ENCODE measurements at regions not wholly inside any gene's neighbourhood (a gene's known extent, or its start where the extent isn't known, plus 50 kb on each side); places are given as distances from the start of the nearest gene placed in this dataset.

- no peaks in the 10 kb centered on the region for H3K27me3 ChIP-seq (ENCODE audit: control insufficient read depth, insufficient read depth, low read length)
- H3K36me3 ChIP-seq (ENCODE audit: control insufficient read depth, insufficient read depth, low read length) = no peaks in the 10 kb centered on the region
- 0 out of 2 replicates have a peak, but pooled peaks cover 7% of the 10 kb centered on the region for H3K9me3 ChIP-seq (ENCODE audit: control insufficient read depth, insufficient read depth, low read depth, low read length)
- H3K27ac ChIP-seq (ENCODE audit: low read depth, low read length) = no peak overlapping the region
- H3K4me3 ChIP-seq (ENCODE audit: low read depth, low read length) = no peak overlapping the region
- peaks cover 9% of the 10 kb centered on the region; the same call in 1 of the 2 replicates for H3K4me1 ChIP-seq (ENCODE audit: control insufficient read depth, insufficient read depth, low read length)
- H3K9ac ChIP-seq (ENCODE audit: low read length) = no peak overlapping the region
Observed at GRCh38 chr6:21467091-21467490, 126.5 kb upstream of the SOX4 start.

DNA sequence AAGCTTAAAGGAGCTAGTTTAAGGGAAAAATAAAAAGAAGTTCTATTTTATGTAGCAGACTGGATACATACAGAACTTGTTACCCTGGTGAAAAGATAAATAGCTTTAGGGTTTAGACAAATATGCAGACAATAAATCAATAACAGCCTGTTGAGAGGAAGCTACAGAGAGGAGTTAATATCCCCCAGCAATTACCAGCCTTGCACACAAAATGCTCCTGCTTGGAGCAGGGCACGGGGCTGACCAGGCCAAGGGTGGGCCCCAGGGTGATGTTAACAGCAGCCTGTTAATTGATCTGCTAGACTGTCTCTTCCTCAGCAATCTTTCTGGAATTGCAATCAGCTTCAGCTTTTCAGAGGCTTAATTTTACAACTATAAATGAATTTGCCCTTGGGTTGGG, 125.1 kb upstream of the SOX4 start:
- Histone ChIP-seq H3K4me3 (ENCODE audit: low read depth, low read length) (no peak overlapping the region), H3K36me3 (ENCODE audit: control insufficient read depth, insufficient read depth, low read length) (no peaks in the 10 kb centered on the region), H3K4me1 (ENCODE audit: control insufficient read depth, insufficient read depth, low read length) (peaks cover 9% of the 10 kb centered on the region; the same call in 1 of the 2 replicates), H3K27me3 (ENCODE audit: control insufficient read depth, insufficient read depth, low read length) (no peaks in the 10 kb centered on the region), H3K9me3 (ENCODE audit: control insufficient read depth, insufficient read depth, low read depth, low read length) (0 out of 2 replicates have a peak, but pooled peaks cover 7% of the 10 kb centered on the region), H3K27ac (ENCODE audit: low read depth, low read length) (no peak overlapping the region; the same call in 1 of the 2 replicates), H3K9ac (ENCODE audit: low read length) (no peak overlapping the region)

DNA sequence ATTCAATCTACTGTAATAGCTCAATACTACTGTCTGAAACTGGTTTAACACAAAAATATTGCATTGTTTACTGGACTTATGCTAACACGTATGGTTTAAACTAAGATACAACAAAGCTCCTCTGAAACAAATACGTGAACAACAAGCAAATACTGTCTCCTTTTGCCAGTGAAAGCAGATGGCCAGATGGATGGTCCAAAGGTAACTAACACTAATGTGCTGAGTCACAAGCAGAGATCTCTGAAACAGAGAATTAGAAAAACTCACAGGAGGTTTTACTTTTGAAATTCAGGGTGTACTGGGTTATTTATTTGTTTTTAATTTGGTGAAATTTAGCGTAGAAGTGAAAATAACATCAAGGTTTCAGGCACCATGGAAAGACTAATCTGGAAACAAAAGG, 124.3 kb upstream of the SOX4 start:
- Histone ChIP-seq H3K9ac (ENCODE audit: low read length) (no peak overlapping the region), H3K9me3 (ENCODE audit: control insufficient read depth, insufficient read depth, low read depth, low read length) (0 out of 2 replicates have a peak, but pooled peaks cover 7% of the 10 kb centered on the region), H3K4me1 (ENCODE audit: control insufficient read depth, insufficient read depth, low read length) (peaks cover 9% of the 10 kb centered on the region; the same call in 1 of the 2 replicates), H3K27me3 (ENCODE audit: control insufficient read depth, insufficient read depth, low read length) (no peaks in the 10 kb centered on the region; the same call in 1 of the 2 replicates), H3K36me3 (ENCODE audit: control insufficient read depth, insufficient read depth, low read length) (no peaks in the 10 kb centered on the region), H3K4me3 (ENCODE audit: low read depth, low read length) (no peak overlapping the region), H3K27ac (ENCODE audit: low read depth, low read length) (no peak overlapping the region)

DNA sequence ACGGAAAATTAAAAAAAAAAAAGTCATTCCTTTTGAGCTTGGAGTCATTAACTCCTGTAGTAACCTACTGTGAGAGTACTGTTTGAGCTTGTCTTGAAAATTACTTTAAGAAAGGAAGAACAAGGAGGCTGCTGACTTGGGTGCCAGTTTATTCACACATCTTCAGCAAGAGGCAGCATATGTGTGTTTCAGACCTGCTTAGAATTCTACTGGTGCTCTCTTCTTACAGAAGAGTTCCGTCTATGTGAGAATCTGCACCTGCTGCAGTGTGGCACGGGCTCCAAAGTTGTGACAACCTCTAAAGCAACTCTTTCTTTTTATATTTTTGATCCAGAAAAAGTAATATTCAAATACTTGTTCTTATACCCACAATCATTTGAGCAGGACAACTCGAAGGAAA, 117.4 kb upstream of the SOX4 start:
- Histone ChIP-seq H3K36me3 (ENCODE audit: control insufficient read depth, insufficient read depth, low read length) (no peaks in the 10 kb centered on the region), H3K4me1 (ENCODE audit: control insufficient read depth, insufficient read depth, low read length) (peaks cover 18% of the 10 kb centered on the region), H3K27ac (ENCODE audit: low read depth, low read length) (no peak overlapping the region), H3K27me3 (ENCODE audit: control insufficient read depth, insufficient read depth, low read length) (peaks cover 6% of the 10 kb centered on the region; the same call in 1 of the 2 replicates), H3K9ac (ENCODE audit: low read length) (no peak overlapping the region), H3K9me3 (ENCODE audit: control insufficient read depth, insufficient read depth, low read depth, low read length) (no peaks in the 10 kb centered on the region), H3K4me3 (ENCODE audit: low read depth, low read length) (no peak overlapping the region)

DNA sequence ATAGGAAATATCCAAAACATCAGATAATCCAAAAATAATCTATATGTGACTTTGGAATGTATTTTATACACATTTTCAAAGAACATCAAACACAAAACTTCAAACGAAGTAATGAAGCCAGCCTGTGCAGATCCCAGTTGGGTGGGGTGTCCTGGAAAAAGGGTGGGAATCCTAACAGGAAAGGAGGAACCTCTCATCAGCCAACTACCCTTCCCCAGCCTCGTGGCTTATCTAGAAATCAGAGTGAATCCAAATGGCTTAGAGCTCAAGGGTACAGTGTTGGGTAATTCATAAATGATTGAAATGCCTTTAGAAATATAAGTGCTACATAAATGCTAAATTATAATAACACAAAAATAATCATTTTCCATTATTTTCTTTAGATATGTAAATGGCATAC, 115.1 kb upstream of the SOX4 start:
- H3K4me1 ChIP-seq (ENCODE audit: control insufficient read depth, insufficient read depth, low read length) = peaks cover 18% of the 10 kb centered on the region
- H3K27ac ChIP-seq (ENCODE audit: low read depth, low read length) = no peak overlapping the region
- no peak overlapping the region for H3K4me3 ChIP-seq (ENCODE audit: low read depth, low read length)
- no peaks in the 10 kb centered on the region for H3K36me3 ChIP-seq (ENCODE audit: control insufficient read depth, insufficient read depth, low read length)
- no peak overlapping the region for H3K9ac ChIP-seq (ENCODE audit: low read length)
- no peaks in the 10 kb centered on the region for H3K9me3 ChIP-seq (ENCODE audit: control insufficient read depth, insufficient read depth, low read depth, low read length)
- H3K27me3 ChIP-seq (ENCODE audit: control insufficient read depth, insufficient read depth, low read length) = peaks cover 6% of the 10 kb centered on the region; the same call in 1 of the 2 replicates

DNA sequence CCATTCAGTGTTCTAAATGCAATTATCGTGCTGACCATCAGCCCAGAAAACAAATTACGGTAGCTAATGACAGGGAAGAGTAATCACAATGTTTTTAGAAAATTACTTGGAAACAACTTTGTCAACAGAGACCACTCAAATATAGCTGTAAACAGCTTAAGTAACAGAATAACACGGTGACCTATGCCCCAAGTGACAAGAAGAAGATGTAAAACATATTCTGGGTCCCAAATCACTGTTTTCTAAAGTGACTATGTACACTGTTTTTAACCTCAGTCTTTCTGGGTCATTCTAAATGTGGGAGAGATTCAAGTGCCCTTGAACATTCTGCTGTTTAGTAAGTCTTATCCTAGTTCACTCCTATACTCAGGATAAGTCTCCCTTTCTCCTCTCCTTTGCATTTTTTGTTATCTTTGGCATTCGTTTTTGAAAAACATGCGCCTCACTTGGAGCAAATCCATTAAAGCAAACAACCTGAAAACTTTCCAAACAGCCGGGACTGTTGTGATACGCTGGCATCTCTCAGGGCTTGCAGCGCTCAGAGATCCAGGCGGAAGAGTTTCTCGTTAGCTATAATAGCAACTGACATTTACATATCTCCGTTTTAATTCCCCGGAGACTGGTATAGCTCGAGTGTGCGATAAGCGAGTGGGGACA, 114.5 kb upstream of the SOX4 start:
- Histone ChIP-seq H3K4me1 (ENCODE audit: control insufficient read depth, insufficient read depth, low read length) (peaks cover 18% of the 10 kb centered on the region), H3K4me3 (ENCODE audit: low read depth, low read length) (no peak overlapping the region), H3K27me3 (ENCODE audit: control insufficient read depth, insufficient read depth, low read length) (peaks cover 6% of the 10 kb centered on the region; the same call in 1 of the 2 replicates), H3K9me3 (ENCODE audit: control insufficient read depth, insufficient read depth, low read depth, low read length) (no peaks in the 10 kb centered on the region), H3K27ac (ENCODE audit: low read depth, low read length) (no peak overlapping the region), H3K9ac (ENCODE audit: low read length) (no peak overlapping the region), H3K36me3 (ENCODE audit: control insufficient read depth, insufficient read depth, low read length) (no peaks in the 10 kb centered on the region)

- H3K36me3 ChIP-seq (ENCODE audit: control insufficient read depth, insufficient read depth, low read length) = no peaks in the 10 kb centered on the region
Observed at GRCh38 chr6:21486115-21486514, 107.4 kb upstream of the SOX4 start.

GRCh38 chr6:21489826-21490225, 103.7 kb upstream of the SOX4 start:
- no peaks in the 10 kb centered on the region for H3K4me1 ChIP-seq (ENCODE audit: control insufficient read depth, insufficient read depth, low read length)
- no peaks in the 10 kb centered on the region for H3K9me3 ChIP-seq (ENCODE audit: control insufficient read depth, insufficient read depth, low read depth, low read length)
- H3K27me3 ChIP-seq (ENCODE audit: control insufficient read depth, insufficient read depth, low read length) = no peaks in the 10 kb centered on the region
- H3K4me3 ChIP-seq (ENCODE audit: low read depth, low read length) = no peak overlapping the region
- H3K9ac ChIP-seq (ENCODE audit: low read length) = no peak overlapping the region
- no peak overlapping the region for H3K27ac ChIP-seq (ENCODE audit: low read depth, low read length)
- no peaks in the 10 kb centered on the region for H3K36me3 ChIP-seq (ENCODE audit: control insufficient read depth, insufficient read depth, low read length)

More at GRCh38 chr6:21486115-21486514, 107.4 kb upstream of the SOX4 start:
- no peaks in the 10 kb centered on the region for H3K4me1 ChIP-seq (ENCODE audit: control insufficient read depth, insufficient read depth, low read length)
- H3K4me3 ChIP-seq (ENCODE audit: low read depth, low read length) = no peak overlapping the region
- no peaks in the 10 kb centered on the region for H3K9me3 ChIP-seq (ENCODE audit: control insufficient read depth, insufficient read depth, low read depth, low read length)
- no peaks in the 10 kb centered on the region for H3K27me3 ChIP-seq (ENCODE audit: control insufficient read depth, insufficient read depth, low read length)
- no peak overlapping the region for H3K27ac ChIP-seq (ENCODE audit: low read depth, low read length)
- H3K9ac ChIP-seq (ENCODE audit: low read length) = no peak overlapping the region

DNA sequence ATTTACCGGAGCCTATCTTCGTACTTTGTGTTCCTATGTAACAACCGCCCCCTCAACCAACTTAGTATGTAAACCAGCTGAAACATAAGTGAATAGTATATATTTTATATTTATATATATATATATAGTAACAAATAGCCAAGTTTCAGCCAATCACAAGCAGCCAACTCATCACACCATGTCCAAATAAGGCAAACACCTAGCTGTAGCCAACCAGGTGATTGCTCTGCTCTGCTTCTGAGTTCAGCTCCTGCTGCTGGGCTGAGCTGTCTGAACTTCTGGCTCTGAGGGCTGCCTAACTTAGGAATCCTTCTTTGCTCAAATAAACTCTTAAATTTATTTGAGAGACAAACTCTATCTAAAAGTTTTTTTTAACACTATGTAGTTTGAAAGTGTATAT, 101.6 kb upstream of the SOX4 start:
- no peak overlapping the region for H3K27ac ChIP-seq (ENCODE audit: low read depth, low read length)
- H3K36me3 ChIP-seq (ENCODE audit: control insufficient read depth, insufficient read depth, low read length) = no peaks in the 10 kb centered on the region
- H3K9me3 ChIP-seq (ENCODE audit: control insufficient read depth, insufficient read depth, low read depth, low read length) = no peaks in the 10 kb centered on the region
- no peaks in the 10 kb centered on the region for H3K27me3 ChIP-seq (ENCODE audit: control insufficient read depth, insufficient read depth, low read length)
- no peak overlapping the region for H3K4me3 ChIP-seq (ENCODE audit: low read depth, low read length)
- H3K9ac ChIP-seq (ENCODE audit: low read length) = no peak overlapping the region
- no peaks in the 10 kb centered on the region for H3K4me1 ChIP-seq (ENCODE audit: control insufficient read depth, insufficient read depth, low read length)

GRCh38 chr6:21494505-21494904, 99.0 kb upstream of the SOX4 start:
- Histone ChIP-seq H3K27me3 (ENCODE audit: control insufficient read depth, insufficient read depth, low read length) (no peaks in the 10 kb centered on the region), H3K9me3 (ENCODE audit: control insufficient read depth, insufficient read depth, low read depth, low read length) (no peaks in the 10 kb centered on the region), H3K4me1 (ENCODE audit: control insufficient read depth, insufficient read depth, low read length) (no peaks in the 10 kb centered on the region), H3K36me3 (ENCODE audit: control insufficient read depth, insufficient read depth, low read length) (no peaks in the 10 kb centered on the region), H3K9ac (ENCODE audit: low read length) (no peak overlapping the region), H3K4me3 (ENCODE audit: low read depth, low read length) (no peak overlapping the region), H3K27ac (ENCODE audit: low read depth, low read length) (no peak overlapping the region)

GRCh38 chr6:21496196-21496595, 97.4 kb upstream of the SOX4 start:
- Histone ChIP-seq H3K36me3 (ENCODE audit: control insufficient read depth, insufficient read depth, low read length) (no peaks in the 10 kb centered on the region), H3K4me1 (ENCODE audit: control insufficient read depth, insufficient read depth, low read length) (no peaks in the 10 kb centered on the region), H3K4me3 (ENCODE audit: low read depth, low read length) (no peak overlapping the region), H3K9ac (ENCODE audit: low read length) (no peak overlapping the region), H3K9me3 (ENCODE audit: control insufficient read depth, insufficient read depth, low read depth, low read length) (no peaks in the 10 kb centered on the region), H3K27ac (ENCODE audit: low read depth, low read length) (no peak overlapping the region), H3K27me3 (ENCODE audit: control insufficient read depth, insufficient read depth, low read length) (no peaks in the 10 kb centered on the region)

Measured in HUES6 (cell line).